Tibial nerve (tissue), 4 donors: ENCODE measurements at regions not wholly inside any gene's neighbourhood (a gene's known extent, or its start where the extent isn't known, plus 50 kb on each side); places are given as distances from the start of the nearest gene placed in this dataset.

ENCODE experiments used
- DNase-seq, 2 donors: peaks; one replicate each; pipeline ENCODE4 v3.0.0-alpha.2; 2019; ENCODE audit warnings: low spot score in 2 of 2
- H3K27ac ChIP-seq, 4 donors: fragments of 200-600 bp; sonication (generic) in 3 of 4; one replicate each; pipeline ENCODE4 v1.5.1; 2017 to 2019; ENCODE audit warnings: mild to moderate bottlenecking in 1 of 4
- H3K27me3 ChIP-seq, 2 donors: fragments of 200-600 bp; sonication (generic) in 1 of 2; one replicate each; pipeline versions ENCODE4 v1.5.1 to v1.6.0; 2017 to 2019
- H3K36me3 ChIP-seq, 3 donors: fragments of 200-600 bp; sonication (generic); one replicate each; pipeline ENCODE4 v1.5.1; 2018 to 2019
- H3K4me1 ChIP-seq, 4 donors: fragments of 200-600 bp; sonication (generic) in 3 of 4; one replicate each; pipeline ENCODE4 v1.5.1; 2017 to 2019
- H3K4me3 ChIP-seq, 4 donors: fragments of 200-600 bp; sonication (generic) in 3 of 4; one replicate each; pipeline ENCODE4 v1.5.1; 2017 to 2019; ENCODE audit warnings: mild to moderate bottlenecking in 1 of 4, moderate library complexity in 1 of 4
- H3K9me3 ChIP-seq, 4 donors: fragments of 200-600 bp; sonication (generic) in 3 of 4; one replicate each; pipeline ENCODE4 v1.5.1; 2017 to 2019
- CTCF ChIP-seq, 5 experiments: fragments of 200-600 bp in 3 of 5; fragments of 450-650 bp in 2 of 5; sonication (generic) in 3 of 5; IDR thresholded peaks; one replicate each; pipeline ENCODE4 v1.5.1; 2016 to 2019; ENCODE audit warnings: antibody characterized with exemption in 5 of 5, mild to moderate bottlenecking in 3 of 5, moderate library complexity in 2 of 5
- EP300 ChIP-seq, 2 donors: sonication (generic); formaldehyde crosslinking; IDR thresholded peaks; one replicate each; pipeline ENCODE4 v1.6.1; 2017; ENCODE audit warnings: antibody characterized with exemption in 2 of 2, mild to moderate bottlenecking in 1 of 2
- POLR2A ChIP-seq, 2 donors: fragments of 450-650 bp; IDR thresholded peaks; one replicate each; pipeline ENCODE4 v1.6.1; 2017; ENCODE audit warnings: antibody characterized with exemption in 2 of 2, mild to moderate bottlenecking in 2 of 2, moderate library complexity in 2 of 2
- WGBS, 2 donors: methylation state at CpG; one replicate each; pipeline ENCODE4 v1.1.5; 2018; 5-methylcytosine and 5-hydroxymethylcytosine counted together

- peaks cover 0 to 16% (median 0%) of the 10 kb centered on the region in 4 donors for H3K4me1 ChIP-seq
- H3K36me3 ChIP-seq = no peaks in the 10 kb centered on the region
- no peak overlapping the region for H3K4me3 ChIP-seq
- peaks cover 0 to 4% (median 0%) of the 10 kb centered on the region in 4 donors for H3K9me3 ChIP-seq
- H3K27ac ChIP-seq = peak overlapping the region in 1 of 4 donors; percentile 21
- TF ChIP-seq CTCF (IDR thresholded peaks at IDR 0.05) = no peak
- no peak for TF ChIP-seq POLR2A (IDR thresholded peaks at IDR 0.05)
- no peak for TF ChIP-seq EP300 (IDR thresholded peaks at IDR 0.05)
- no peak for DNase-seq
- no peaks in the 10 kb centered on the region for H3K27me3 ChIP-seq
- 39 to 43% methylated on average over 3 of the region's 3 CpGs for WGBS, 2 donors
Observed at GRCh38 chr14:82755476-82755875, 1221.8 kb upstream of the SEL1L start.

DNA sequence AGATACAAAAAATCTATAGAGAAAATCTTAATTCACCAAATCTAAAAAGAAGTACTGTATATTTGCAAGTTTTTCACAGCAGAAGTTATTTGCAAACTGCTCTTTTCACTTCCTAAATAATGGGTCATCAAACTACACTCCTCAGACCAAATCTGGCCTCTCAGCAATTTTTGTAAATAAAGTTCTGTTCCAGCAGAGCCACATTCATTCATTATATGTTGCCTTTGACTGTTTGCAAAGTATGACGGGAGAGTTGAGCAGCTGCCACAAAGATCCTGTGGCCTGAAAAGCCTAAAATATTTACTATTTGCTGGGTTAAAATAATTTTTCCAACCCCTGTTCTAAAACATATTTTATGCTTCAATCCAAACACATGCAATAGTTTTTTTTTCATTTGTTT is 1222.3 kb upstream of the SEL1L start:
- no peak for DNase-seq
- peaks cover 0 to 16% (median 0%) of the 10 kb centered on the region in 4 donors for H3K4me1 ChIP-seq
- no peaks in the 10 kb centered on the region for H3K27me3 ChIP-seq
- TF ChIP-seq POLR2A (IDR thresholded peaks at IDR 0.05) (no peak), EP300 (IDR thresholded peaks at IDR 0.05) (peak in 1 of 2 donors; percentile 57)
- 25 to 26% methylated on average over 1 of the region's 1 CpG for WGBS, 2 donors
- peaks cover 0 to 4% (median 0%) of the 10 kb centered on the region in 4 donors for H3K9me3 ChIP-seq
- no peak overlapping the region for H3K4me3 ChIP-seq
- H3K27ac ChIP-seq = peak overlapping the region in 1 of 4 donors; percentile 21
- no peaks in the 10 kb centered on the region for H3K36me3 ChIP-seq

DNA sequence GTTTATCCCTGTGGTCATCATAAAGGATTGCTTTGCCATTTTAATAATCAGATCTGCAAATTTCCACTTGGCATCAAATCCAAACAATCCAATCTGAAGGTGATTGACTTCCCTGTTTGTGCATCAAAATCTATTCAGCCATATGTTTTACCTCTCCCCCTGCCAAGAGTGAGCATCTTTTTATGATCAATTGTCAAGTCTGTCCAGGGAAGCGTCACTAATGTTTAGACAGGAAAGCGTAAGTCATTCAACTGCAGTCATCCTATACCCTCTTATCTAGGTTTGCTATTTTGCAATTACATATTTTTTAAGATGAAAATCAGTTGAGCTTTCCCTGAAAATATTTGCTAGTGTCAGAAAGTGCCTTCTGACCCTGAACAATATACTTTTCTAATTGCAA is 1224.1 kb upstream of the SEL1L start:
- WGBS, 2 donors = 91 to 92% methylated on average over 2 of the region's 2 CpGs
- H3K36me3 ChIP-seq = no peaks in the 10 kb centered on the region
- no peak overlapping the region for H3K27ac ChIP-seq
- no peaks in the 10 kb centered on the region for H3K27me3 ChIP-seq
- H3K9me3 ChIP-seq = peaks cover 0 to 4% (median 0%) of the 10 kb centered on the region in 4 donors
- no peak overlapping the region for H3K4me3 ChIP-seq
- peaks cover 0 to 16% (median 0%) of the 10 kb centered on the region in 4 donors for H3K4me1 ChIP-seq
- DNase-seq = no peak
- TF ChIP-seq EP300 (IDR thresholded peaks at IDR 0.05) (no peak), POLR2A (IDR thresholded peaks at IDR 0.05) (no peak), CTCF (IDR thresholded peaks at IDR 0.05) (no peak)

GRCh38 chr14:82759656-82760055 is 1226.0 kb upstream of the SEL1L start:
- no peak overlapping the region for H3K4me3 ChIP-seq
- no peak for DNase-seq
- no peaks in the 10 kb centered on the region for H3K9me3 ChIP-seq
- no peaks in the 10 kb centered on the region for H3K36me3 ChIP-seq
- 82 to 88% methylated on average over 3 of the region's 3 CpGs for WGBS, 2 donors
- no peak overlapping the region for H3K27ac ChIP-seq
- no peak for TF ChIP-seq POLR2A (IDR thresholded peaks at IDR 0.05)
- no peak for TF ChIP-seq EP300 (IDR thresholded peaks at IDR 0.05)
- no peak for TF ChIP-seq CTCF (IDR thresholded peaks at IDR 0.05)
- peaks cover 0 to 10% (median 0%) of the 10 kb centered on the region in 4 donors for H3K4me1 ChIP-seq
- no peaks in the 10 kb centered on the region for H3K27me3 ChIP-seq

DNA sequence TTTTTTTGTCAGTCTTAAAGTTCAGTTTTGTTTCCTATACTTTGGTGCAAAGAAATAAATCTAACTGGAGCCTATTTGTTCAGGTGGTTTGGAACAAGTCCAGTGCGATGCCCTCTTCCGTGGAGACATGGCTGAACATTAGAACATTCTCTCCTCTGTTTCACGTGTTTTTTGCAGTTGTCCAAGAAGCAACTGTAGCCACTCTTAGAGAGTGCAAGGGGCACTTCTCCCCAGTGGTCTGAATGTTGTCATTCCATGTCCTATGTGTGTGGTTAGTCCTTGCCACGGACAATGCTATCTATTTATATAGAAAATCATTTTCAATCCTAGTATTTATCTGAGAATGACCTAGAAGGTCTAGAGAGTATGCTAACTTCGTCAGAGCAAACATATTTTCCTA is 1232.5 kb upstream of the SEL1L start:
- H3K36me3 ChIP-seq = no peaks in the 10 kb centered on the region
- H3K4me3 ChIP-seq = no peak overlapping the region
- H3K27me3 ChIP-seq = no peaks in the 10 kb centered on the region
- no peaks in the 10 kb centered on the region for H3K9me3 ChIP-seq
- peak overlapping the region in 1 of 4 donors; percentile 26 for H3K27ac ChIP-seq
- WGBS, 2 donors = 47 to 51% methylated on average over 5 of the region's 5 CpGs
- H3K4me1 ChIP-seq = peaks cover 0 to 18% (median 0%) of the 10 kb centered on the region in 4 donors
- DNase-seq = no peak
- TF ChIP-seq CTCF (IDR thresholded peaks at IDR 0.05) (no peak), EP300 (IDR thresholded peaks at IDR 0.05) (no peak), POLR2A (IDR thresholded peaks at IDR 0.05) (no peak)

GRCh38 chr14:82766996-82767395 is 1233.3 kb upstream of the SEL1L start:
- no peak for DNase-seq
- 37 to 44% methylated on average over 3 of the region's 3 CpGs for WGBS, 2 donors
- H3K27me3 ChIP-seq = no peaks in the 10 kb centered on the region

More at GRCh38 chr14:82766996-82767395, 1233.3 kb upstream of the SEL1L start:
- Histone ChIP-seq H3K4me1 (peaks cover 0 to 18% (median 0%) of the 10 kb centered on the region in 4 donors), H3K9me3 (no peaks in the 10 kb centered on the region), H3K27ac (peak overlapping the region in 1 of 4 donors; percentile 26), H3K4me3 (no peak overlapping the region), H3K36me3 (no peaks in the 10 kb centered on the region)
- TF ChIP-seq EP300 (IDR thresholded peaks at IDR 0.05) = no peak
- TF ChIP-seq POLR2A (IDR thresholded peaks at IDR 0.05) = no peak
- TF ChIP-seq CTCF (IDR thresholded peaks at IDR 0.05) = no peak
